SW480 (cell line): ENCODE measurements at regions not wholly inside any gene's neighbourhood (a gene's known extent, or its start where the extent isn't known, plus 50 kb on each side); places are given as distances from the start of the nearest gene placed in this dataset.
"Not testable (repeated sequence)": the region's sequence is repeated elsewhere in the genome, so short reads cannot be mapped to it uniquely, and the experiment has no call there.

Experiments
- DNase-seq: peaks from one replicate; pipeline ENCODE4 v3.0.0-alpha.2; 2016; ENCODE audit warnings: low spot score

DNA sequence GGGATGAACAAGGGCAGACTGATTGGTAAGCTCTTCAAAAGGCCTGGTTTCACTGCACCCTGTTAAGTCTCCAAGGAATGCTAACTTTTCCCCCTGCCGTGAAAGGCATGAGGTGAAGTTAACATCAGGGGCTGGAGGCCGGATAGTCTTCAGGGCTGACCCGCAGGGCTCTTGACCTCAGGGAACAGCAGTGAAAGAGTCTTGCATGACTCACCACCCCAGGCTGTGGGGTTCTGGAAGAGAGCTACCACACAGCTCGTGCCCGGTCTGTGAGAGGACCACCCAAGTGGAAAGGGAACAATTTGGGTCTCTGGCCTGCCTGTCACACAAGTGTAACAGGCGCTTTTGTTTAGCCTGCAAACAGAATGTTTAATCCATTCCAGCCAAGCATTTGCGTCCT is 504.9 kb downstream of the EDEM1 start:
- DNase-seq = no peak

DNA sequence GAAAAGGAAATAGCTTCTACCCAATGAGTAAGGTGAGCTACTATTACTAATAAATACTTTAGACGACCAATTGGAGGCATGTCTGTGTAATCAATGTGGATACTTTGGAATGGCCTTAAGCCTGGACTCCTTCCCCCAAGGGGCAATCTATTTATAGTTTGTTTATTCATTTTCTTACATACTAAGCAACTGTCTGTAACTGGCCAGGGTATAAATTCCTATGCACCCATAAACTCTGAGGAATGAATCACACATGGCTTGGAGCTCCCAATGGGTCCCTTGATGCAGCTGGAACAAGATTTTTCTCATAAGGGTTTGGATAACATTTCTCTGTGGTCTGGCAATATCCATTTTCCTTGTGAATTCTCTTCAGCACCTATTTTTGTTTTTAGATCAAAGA is 506.8 kb downstream of the EDEM1 start:
- no peak for DNase-seq

DNA sequence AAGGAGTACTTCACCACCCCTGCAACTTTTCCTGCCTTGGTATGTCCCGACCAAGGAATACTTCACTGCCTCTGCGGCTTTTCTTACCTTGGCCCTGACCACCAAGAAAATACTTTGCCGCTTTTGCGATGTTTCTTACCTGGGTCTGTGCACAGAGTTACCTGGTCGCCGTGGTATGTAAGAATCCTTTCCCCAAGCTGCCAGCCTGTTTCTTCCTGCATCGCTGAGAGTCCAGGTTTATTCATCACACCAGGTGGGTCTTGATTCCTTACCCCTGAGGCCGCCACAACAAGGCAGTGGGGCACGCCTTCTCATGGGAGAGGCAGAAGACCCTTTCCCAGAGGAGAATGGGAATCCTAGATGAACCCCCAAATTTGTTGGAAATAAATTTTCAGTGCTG is 511.3 kb downstream of the EDEM1 start:
- DNase-seq = no peak

DNA sequence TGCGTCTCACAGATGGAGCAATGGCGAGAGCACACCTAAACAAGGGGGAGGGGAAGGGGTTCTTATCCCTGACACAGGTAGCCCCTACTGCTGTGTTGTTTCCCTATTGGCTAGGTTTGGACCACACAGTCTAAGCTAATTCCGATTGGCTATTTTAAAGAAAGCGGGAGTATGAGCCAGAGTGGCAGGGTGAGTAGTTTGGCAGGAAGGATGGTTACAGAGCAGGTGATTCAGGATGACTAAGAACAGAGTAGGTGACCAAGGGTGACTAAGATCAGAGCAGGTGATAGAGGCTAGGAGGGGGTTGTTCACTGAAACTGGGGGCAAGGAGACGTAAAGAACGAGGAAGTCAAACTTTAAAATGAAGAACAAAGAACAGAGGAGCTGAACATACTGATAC is 511.8 kb downstream of the EDEM1 start:
- DNase-seq = no peak

DNA sequence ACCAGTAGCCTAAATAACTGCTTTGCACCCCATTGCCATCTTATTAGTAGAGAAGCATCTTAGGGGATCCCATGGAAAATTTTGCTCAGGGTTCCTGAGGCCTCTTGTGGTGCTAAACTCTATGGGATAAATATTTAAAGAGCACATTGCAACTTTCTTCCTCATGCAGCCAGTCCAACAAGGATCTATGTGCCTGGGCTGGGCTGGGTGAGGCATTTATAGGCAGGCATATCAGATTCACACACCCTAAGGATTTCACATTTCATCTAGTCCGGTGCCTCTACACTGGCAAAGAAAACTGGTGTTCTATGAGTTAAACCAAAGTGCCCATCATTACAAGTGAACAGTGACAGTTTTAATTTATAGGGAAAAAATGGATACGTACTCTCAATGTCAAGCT is 512.3 kb downstream of the EDEM1 start:
- no peak for DNase-seq

DNA sequence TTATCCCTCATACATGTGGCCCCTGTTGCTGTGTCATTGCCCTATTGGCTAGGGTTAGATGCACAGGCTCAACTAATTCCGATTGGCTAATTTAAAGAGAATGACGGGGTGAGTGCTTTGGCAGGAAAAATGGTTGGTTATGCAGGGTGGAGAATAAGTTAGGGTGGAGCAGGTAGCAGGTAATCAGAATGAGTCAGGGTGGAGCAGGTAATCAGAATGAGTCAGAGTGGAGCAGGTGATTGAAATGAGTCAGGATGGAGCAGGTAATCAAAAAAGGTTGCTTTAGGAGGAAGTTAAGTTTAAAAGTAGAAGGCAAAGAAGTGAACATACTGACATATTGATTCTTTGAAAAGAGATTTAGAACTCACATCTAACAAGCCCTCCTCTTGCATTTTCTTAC is 513.5 kb downstream of the EDEM1 start:
- not testable (repeated sequence) for DNase-seq

DNA sequence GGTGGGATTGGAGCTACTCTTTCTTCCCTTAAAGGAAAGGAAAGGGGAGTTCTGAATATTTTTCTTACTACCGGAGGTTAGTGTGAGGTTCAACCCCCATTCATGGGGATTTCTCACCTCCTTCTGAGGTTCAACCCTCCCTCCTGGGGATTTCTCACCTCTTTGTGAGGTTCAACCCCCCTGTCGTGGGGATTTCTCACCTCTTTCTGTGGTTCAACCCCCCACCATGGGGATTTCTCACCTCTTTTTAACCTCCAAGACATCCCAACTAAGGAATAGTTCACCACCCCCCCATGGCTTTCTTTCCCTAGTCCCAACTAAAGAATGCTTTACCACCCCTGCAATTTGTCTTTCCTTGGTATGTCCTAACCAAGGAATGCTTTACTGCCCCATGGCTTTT is 520.3 kb downstream of the EDEM1 start:
- no peak for DNase-seq

DNA sequence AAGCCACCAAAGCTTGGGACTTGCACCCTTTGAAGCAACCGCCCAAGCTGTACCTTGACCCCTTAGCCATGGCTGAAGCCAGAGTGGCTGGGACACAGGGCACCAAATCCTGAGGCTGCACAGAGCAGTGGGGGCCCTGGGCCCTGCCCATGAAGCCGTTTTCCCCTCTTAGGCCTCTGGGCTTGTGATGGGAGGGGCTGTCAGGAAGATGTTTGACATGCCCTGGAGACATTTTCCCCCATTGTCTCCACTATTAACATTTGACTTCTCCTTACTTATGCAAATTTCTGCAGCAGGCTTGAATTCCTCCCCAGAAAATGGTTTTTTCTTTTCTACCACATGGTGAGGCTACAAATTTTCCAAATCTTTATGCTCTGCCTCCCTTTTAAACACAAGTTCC is 522.2 kb downstream of the EDEM1 start:
- no peak for DNase-seq

DNA sequence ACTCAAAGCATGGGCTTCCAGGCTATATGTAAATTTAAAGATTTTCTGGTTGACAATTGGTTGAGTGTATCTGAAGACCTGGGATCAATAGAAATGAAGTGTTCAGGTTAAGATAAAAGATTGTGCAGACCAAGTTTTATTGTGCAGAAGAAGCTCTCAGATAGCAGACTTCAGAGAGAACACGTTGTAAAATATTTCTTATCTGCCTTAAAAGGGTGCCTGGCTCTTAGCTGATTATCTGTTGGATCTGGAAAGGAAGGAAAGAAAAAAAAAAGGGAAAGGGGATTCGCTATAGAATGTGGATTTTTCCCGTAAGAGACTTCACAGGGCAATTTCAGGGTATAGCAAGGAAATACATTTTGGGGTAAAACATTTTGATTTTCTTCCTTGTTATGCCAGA is 523.2 kb downstream of the EDEM1 start:
- no peak for DNase-seq

DNA sequence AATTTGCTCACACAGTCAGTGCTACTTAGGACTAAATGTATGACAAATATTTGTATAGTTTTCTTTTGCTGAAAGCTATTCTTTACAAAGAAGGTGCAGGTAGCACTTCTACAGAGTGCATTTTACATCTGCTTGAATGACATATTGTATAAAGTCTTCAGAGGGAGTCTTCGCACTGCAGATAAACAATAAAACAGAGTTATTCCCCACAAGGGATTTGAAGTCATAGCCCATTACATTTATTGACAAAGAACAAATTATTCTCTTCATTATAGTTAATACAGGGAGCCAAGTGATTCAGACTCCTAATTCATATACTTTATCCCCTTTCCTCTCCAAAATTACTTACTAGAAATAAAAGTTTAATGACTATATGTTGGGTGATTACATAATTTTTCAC is 529.7 kb downstream of the EDEM1 start:
- DNase-seq = no peak

DNA sequence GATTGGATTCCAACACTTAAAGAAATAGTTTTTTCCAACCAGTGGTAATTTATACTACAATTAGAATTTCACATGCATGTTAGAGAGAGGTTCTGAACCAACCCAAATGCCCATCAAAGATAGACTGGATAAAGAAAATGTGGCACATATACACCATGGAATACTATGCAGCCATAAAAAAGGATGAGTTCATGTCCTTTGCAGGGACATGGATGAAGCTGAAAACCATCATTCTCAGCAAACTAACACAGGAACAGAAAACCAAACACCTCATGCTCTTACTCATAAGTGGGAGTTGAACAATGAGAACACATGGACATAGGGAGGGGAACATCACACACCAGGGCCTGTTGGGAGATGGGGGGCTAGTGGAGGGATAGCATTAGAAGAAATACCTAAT is 532.2 kb downstream of the EDEM1 start:
- not testable (repeated sequence) for DNase-seq

DNA sequence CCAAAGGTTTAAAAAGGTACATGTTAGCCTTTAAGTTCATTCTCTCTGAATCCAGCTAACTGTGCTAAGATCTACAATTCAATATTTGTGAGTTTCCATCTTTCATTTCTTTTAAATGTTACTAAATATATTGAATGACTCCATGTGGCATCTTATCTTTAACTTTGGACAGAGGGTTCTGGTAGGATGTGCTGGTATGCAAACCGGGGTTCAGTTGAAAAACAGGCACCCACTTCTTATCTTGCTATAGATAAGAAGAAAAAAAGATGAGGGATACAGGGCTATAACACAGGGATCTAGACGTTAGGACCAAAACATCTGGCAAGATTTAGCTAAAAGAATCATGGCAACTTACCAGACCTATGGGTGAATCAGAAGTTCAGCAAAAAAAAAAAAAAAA is 538.3 kb downstream of the EDEM1 start:
- DNase-seq = no peak

DNA sequence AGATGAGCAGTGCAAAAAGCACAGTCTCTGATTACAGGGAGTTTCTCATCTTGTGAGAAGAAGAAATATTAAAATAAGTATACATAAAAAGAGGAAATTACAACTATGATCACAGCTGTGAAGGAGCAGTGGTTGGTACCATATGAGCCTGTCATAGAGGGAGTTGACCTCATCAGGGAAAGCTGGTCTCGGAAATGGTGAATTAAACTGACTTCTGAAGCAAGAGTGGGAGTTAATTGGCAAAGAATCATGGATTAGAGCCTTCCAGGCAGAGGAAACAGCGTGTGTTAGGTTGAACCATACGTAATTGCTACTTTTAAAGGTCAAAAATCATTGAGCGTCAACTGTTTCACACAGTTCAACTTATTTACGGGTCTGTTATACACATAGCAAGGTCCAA is 539.1 kb downstream of the EDEM1 start:
- DNase-seq = no peak

DNA sequence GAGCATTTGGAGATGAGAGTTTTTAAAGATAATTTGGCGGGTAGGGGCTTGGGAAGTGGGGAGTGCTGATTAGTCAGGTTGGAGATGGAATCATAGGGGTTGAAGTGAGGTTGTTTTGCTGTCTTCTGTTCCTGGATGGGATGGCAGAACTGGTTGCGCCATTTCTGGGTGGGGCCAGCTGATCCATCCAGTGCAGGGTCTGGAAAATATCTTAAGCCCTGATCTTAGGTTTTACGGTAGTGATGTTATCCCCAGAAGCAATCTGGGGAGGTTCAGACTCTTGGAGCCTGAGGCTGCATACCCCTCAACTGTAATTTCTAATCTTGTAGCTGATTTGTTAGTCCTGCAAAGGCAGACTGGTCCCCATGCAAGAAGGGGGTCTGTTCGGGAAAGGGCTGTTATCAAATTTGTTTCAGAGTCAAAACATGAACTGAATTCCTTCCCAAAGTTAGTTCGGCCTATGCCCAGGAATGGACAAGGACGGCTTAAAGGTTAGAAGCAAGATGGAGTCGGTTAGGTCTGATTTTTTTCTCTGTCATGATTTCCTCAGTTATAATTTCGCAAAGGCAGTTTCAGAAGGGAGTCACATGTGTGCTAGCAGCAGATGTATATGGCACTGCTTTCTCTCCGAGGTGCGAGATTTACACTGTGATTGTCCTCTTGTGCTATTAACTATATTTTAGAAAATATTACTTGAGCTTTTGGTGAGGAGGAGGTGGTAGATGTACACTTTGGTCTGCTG is 540.4 kb downstream of the EDEM1 start:
- DNase-seq = no peak

DNA sequence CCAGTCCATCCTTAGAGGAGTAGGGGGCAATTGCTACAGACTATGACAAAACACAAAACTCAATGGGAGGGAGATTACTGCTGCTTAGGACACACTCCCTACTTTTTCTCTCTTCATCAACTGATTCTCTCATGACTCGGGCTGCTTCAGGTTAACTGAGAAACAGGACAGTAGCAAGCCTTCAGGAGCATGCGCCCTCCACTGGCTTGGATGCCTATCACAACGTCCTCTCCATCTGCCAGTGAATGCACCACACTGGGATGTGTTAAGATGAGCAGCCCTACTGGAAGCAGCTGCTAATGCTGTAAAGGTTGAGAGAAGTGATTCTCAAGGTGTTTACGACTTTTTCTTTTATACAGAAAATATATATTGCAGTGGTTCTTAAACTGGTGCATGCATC is 542.3 kb downstream of the EDEM1 start:
- peak; percentile 4 for DNase-seq

DNA sequence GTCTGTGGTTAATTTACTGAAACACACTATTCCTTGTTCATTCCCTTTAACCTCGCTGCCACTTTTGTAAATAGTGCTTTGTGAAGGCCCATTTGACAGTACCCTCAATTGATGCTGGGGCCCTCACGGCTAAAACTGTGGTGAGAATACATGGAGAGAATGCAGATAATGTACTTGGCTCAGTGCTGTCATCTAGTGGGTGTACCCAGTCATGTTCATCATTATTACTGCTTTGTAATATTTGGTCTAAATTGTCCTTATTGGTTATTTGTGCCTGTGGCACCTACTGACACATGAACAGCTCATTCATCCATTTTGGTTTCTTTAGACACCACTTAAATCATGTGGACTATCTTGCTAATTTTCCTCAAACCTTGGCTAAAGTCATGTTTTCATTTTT is 543.6 kb downstream of the EDEM1 start:
- no peak for DNase-seq

DNA sequence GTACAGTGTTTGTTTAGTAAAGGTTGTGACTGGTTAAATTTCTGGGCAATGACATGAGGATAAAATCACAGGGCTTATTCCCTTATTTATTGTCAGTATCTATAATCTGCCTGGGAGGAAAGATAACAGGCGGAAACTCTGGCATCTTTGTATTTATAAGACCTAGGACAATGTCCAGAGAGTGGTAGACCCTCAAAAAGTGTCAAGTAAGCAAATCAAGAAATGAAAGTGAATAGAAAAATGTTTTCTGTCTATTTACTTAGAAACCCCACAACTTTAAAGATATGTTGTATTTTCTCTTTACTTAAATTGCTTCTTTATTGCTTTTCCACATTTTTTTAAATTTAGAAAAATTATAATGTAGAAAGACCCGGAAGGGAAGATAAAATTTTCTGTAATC is 544.6 kb downstream of the EDEM1 start:
- DNase-seq = no peak

DNA sequence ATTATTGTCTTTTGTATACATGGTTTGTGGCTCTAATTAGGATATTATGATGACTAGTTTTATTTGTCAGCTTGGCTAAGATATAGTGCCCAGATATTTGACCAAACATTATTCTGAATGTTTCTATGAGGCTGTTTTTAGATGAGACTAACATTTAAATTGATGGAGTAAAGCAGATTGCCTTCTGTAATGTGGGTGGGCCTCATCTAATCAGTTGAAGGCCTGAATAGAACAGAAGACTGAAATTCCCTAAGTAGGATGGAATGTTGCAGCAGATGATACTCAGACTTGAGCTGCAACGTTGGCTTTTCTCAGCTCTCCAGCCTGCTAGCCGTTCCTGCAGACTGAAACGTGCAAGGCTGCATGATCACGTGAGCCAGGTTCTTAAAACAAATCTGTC is 546.5 kb downstream of the EDEM1 start:
- no peak for DNase-seq

DNA sequence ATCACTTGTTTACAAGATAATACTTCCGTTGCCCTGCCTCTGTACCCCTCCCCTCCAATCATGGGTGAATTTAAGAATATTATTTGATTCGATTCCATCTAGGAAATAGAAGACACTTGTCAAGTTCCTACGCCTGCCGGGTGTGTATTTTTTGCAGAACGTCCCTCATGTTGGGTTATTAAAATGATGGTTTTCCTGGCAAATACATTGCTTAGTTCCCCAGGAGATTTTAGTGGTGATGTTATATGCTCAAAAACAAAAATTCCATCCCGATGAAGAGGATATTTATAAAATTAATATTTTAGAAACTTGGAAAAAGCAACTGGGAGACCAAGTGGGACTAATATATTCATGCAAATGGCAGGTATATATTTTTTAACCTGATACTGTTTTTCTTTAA is 548.4 kb downstream of the EDEM1 start:
- DNase-seq = no peak

DNA sequence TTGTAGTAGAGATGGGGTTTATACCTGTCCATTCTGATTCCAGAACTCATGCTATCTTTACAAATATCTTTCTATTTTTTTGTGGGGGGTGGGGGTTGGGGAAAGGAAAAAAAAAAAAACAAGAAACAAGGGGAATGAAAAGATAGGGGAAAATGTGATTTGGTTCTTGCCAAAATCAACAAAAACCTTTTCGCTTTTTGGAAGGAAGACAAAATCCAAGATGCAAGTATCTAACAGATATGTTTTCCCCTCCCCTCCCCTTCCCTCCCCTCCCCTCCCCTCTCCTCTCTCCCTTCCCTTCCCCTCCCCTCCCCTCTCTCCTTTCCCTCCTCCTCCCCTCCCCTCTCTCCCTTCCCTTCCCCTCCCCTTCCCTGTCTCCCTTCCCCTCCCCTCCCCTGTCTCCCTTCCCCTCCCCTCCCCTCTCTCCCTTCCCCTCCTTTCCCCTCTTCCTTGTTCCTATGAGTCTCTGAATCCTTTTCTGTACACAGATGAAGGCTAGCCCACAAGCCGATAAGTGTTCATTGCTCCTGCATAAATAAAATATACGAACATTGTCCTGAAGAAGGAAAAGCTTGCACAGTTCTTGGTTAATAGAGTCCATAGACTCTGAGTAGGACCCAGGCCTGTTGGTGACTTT is 551.9 kb downstream of the EDEM1 start:
- DNase-seq = no peak

DNA sequence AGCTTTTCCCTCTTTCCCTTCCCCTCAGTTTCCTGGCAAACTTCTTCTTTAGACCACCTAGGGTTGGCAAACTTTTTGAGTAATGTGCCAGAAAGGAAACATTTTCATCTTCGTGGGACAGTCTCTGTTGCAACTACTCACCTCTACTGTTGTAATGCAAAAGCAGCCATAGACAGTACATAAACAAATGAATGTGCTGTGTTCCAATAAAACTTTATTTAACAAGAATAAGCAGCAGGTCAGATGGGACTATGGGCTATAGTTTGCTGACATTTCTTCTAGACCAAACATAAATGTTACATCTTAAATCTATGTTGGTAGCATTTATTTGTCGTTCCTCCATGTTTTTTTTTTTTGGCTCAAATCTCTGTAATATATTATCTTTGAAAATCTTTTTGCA is 552.4 kb downstream of the EDEM1 start:
- no peak for DNase-seq

DNA sequence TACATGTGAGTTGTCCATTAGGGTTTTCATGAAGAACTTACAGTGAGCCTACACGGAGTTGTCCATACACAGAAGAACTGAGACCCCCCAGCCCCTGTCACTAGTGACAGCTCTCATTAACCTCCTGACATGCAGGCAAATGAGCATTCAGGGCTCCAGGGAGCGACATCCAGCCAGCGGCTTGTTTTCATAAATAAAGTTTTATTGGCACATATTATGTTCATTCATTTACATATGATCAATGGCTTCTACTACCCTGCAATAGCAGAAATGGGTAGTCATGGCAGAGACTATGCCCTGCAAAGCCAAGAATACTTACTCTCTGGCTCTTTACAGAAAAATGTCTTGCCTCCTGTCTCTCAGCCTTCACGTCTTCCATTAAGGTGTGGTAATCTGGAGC is 553.5 kb downstream of the EDEM1 start:
- no peak for DNase-seq

DNA sequence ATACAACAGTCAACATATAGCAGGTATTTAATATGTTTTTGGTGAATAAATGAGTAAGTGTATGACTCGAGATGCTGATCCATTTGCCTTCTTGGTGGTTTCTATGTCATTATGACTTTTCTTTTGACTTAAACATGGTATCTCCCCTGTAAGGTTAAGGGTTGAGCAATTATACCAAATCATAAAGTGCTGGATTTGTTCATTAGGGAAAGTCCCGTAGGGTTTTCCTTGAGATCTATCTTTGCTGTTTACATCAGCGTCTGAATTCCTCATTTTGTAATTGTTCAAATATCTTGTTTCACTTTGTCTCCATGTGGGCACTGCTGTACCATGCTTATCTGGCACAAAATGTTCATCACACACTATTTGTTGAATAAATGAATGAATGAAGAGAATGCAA is 562.6 kb downstream of the EDEM1 start:
- DNase-seq = no peak
